Trophoblast cell (in vitro differentiated cells and primary cell): ENCODE measurements at regions not wholly inside any gene's neighbourhood (a gene's known extent, or its start where the extent isn't known, plus 50 kb on each side); places are given as distances from the start of the nearest gene placed in this dataset.

Experiments
- DNase-seq, 2 donors: peaks; one replicate each; pipeline ENCODE4 v3.0.0-alpha.2; 2016
- H2AFZ ChIP-seq: 2 replicates; pipeline ENCODE4 v1.6.1; 2013; ENCODE audit warnings: low read length, moderate library complexity, mild to moderate bottlenecking; ENCODE audit not compliant: insufficient read depth, poor library complexity
- H2AK5ac ChIP-seq: 2 replicates; pipeline ENCODE4 v1.6.1; 2013; ENCODE audit warnings: mild to moderate bottlenecking, low read length
- H2BK120ac ChIP-seq: 2 replicates; pipeline ENCODE4 v1.6.1; 2013; ENCODE audit warnings: low read length, mild to moderate bottlenecking, moderate library complexity; ENCODE audit not compliant: insufficient read depth, poor library complexity
- H2BK12ac ChIP-seq: 2 replicates; pipeline ENCODE4 v1.6.1; 2013; ENCODE audit warnings: mild to moderate bottlenecking, low read length, moderate library complexity
- H2BK5ac ChIP-seq: 2 replicates; pipeline ENCODE4 v1.6.1; 2013; ENCODE audit warnings: low read length, low read depth, moderate library complexity, mild to moderate bottlenecking; ENCODE audit not compliant: poor library complexity
- H3K14ac ChIP-seq: 2 replicates; pipeline ENCODE4 v1.6.1; 2013; ENCODE audit warnings: mild to moderate bottlenecking, low read length
- H3K18ac ChIP-seq: 2 replicates; pipeline ENCODE4 v1.6.1; 2013; ENCODE audit warnings: mild to moderate bottlenecking, low read length
- H3K23ac ChIP-seq: 2 replicates; pipeline ENCODE4 v1.6.1; 2013; ENCODE audit warnings: low read length
- H3K27ac ChIP-seq: 2 replicates; pipeline ENCODE4 v1.5.1; 2013; ENCODE audit warnings: low read depth, mild to moderate bottlenecking, inconsistent platforms, low read length, moderate library complexity
- H3K27me3 ChIP-seq: 2 replicates; pipeline ENCODE4 v1.6.1; 2013; ENCODE audit warnings: inconsistent platforms, mild to moderate bottlenecking, low read length, moderate library complexity; ENCODE audit not compliant: insufficient read depth
- H3K36me3 ChIP-seq, 2 experiments: 1 replicate in 1 of 2; 2 replicates in 1 of 2; pipeline ENCODE4 v1.6.1; 2013; ENCODE audit warnings: low read length in 2 of 2, mild to moderate bottlenecking in 2 of 2, moderate library complexity in 1 of 2; ENCODE audit not compliant: insufficient read depth in 2 of 2, control insufficient read depth in 1 of 2
- H3K4ac ChIP-seq: 2 replicates; pipeline ENCODE4 v1.6.1; 2013; ENCODE audit warnings: low read depth, mild to moderate bottlenecking, low read length, moderate library complexity
- H3K4me1 ChIP-seq, 2 experiments: 1 replicate in 1 of 2; 2 replicates in 1 of 2; pipeline ENCODE4 v1.6.1; 2013; ENCODE audit warnings: low read length in 2 of 2, mild to moderate bottlenecking in 2 of 2, moderate library complexity in 1 of 2; ENCODE audit not compliant: insufficient read depth in 2 of 2, control insufficient read depth in 1 of 2
- H3K4me2 ChIP-seq: 2 replicates; pipeline ENCODE4 v1.6.1; 2013; ENCODE audit warnings: inconsistent platforms, mild to moderate bottlenecking, low read length, moderate library complexity
- H3K4me3 ChIP-seq: 2 replicates; pipeline ENCODE4 v1.5.1; 2013; ENCODE audit warnings: mild to moderate bottlenecking, low read depth, low read length, inconsistent platforms
- H3K79me1 ChIP-seq: one replicate; pipeline ENCODE4 v1.6.1; 2013; ENCODE audit warnings: low read length
- H3K79me2 ChIP-seq: 2 replicates; pipeline ENCODE4 v1.6.1; 2013; ENCODE audit warnings: low read length, mild to moderate bottlenecking; ENCODE audit not compliant: control insufficient read depth, insufficient read depth, poor library complexity
- H3K9ac ChIP-seq: 2 replicates; pipeline ENCODE4 v1.6.1; 2013; ENCODE audit warnings: mild to moderate bottlenecking, low read length
- H3K9me3 ChIP-seq: 2 replicates; pipeline ENCODE4 v1.6.1; 2013; ENCODE audit warnings: low read depth, mild to moderate bottlenecking, control low read depth, inconsistent platforms, low read length; ENCODE audit not compliant: insufficient read depth
- H4K12ac ChIP-seq: 2 replicates; pipeline ENCODE4 v1.6.1; 2013; ENCODE audit warnings: low read depth, mild to moderate bottlenecking, low read length, moderate library complexity
- H4K8ac ChIP-seq: 2 replicates; pipeline ENCODE4 v1.6.1; 2013; ENCODE audit warnings: low read depth, mild to moderate bottlenecking, low read length, moderate library complexity
- H4K91ac ChIP-seq: one replicate; pipeline ENCODE4 v1.6.1; 2013; ENCODE audit warnings: low read depth, mild to moderate bottlenecking, low read length, moderate library complexity
- WGBS: extraction: QIAGEN DNeasy Blood & Tissue Kit; methylation state at CpG from one replicate; pipeline ENCODE4 v1.1.7; 2013; ENCODE audit warnings: missing lambda C conversion rate; ENCODE audit not compliant: insufficient read length, insufficient coverage; ENCODE audit errors: extremely low coverage; 5-methylcytosine and 5-hydroxymethylcytosine counted together

GRCh38 chr9:73231203-73231602, 79.5 kb downstream of the ANXA1 start:
- Histone ChIP-seq H3K14ac (no peak overlapping the region), H2AFZ (no peak overlapping the region), H3K9ac (no peak overlapping the region), H3K23ac (no peak overlapping the region), H4K91ac (no peak overlapping the region), H3K4me1 (no peaks in the 10 kb centered on the region), H3K4me3 (no peak overlapping the region), H4K8ac (no peak overlapping the region), H2BK120ac (no peak overlapping the region), H4K12ac (no peak overlapping the region), H3K9me3 (no peaks in the 10 kb centered on the region), H2BK12ac (no peak overlapping the region), H3K27me3 (no peaks in the 10 kb centered on the region), H3K36me3 (no peaks in the 10 kb centered on the region), H3K27ac (no peak overlapping the region), H3K4me2 (no peak overlapping the region), H2AK5ac (no peak overlapping the region), H3K4ac (no peak overlapping the region), H3K79me1 (no peaks in the 10 kb centered on the region), H3K18ac (no peak overlapping the region), H3K79me2 (no peaks in the 10 kb centered on the region), H2BK5ac (no peak overlapping the region)
- DNase-seq = no peak

- no peak overlapping the region for H3K14ac ChIP-seq
- H3K23ac ChIP-seq = no peak overlapping the region
- no peak for DNase-seq
- H3K4me2 ChIP-seq = no peak overlapping the region
- H2BK12ac ChIP-seq = no peak overlapping the region
- H4K91ac ChIP-seq = no peak overlapping the region
- no peaks in the 10 kb centered on the region for H3K4me1 ChIP-seq
- no peak overlapping the region for H3K9ac ChIP-seq
- no peak overlapping the region for H3K4me3 ChIP-seq
- H2BK5ac ChIP-seq = no peak overlapping the region
- no peak overlapping the region for H4K8ac ChIP-seq
- H3K27me3 ChIP-seq = no peaks in the 10 kb centered on the region
- no peak overlapping the region for H2AFZ ChIP-seq
- no peak overlapping the region for H3K27ac ChIP-seq
- no peak overlapping the region for H3K4ac ChIP-seq
- no peaks in the 10 kb centered on the region for H3K79me1 ChIP-seq
- WGBS = no CpG with 5 or more reads among the region's 6 CpGs
- no peaks in the 10 kb centered on the region for H3K79me2 ChIP-seq
- no peaks in the 10 kb centered on the region for H3K9me3 ChIP-seq
- no peak overlapping the region for H2AK5ac ChIP-seq
- no peak overlapping the region for H3K18ac ChIP-seq
- H4K12ac ChIP-seq = no peak overlapping the region
- H2BK120ac ChIP-seq = no peak overlapping the region
- no peaks in the 10 kb centered on the region for H3K36me3 ChIP-seq
Observed at GRCh38 chr9:73233359-73234007, 81.8 kb downstream of the ANXA1 start.

GRCh38 chr9:73234008-73234360, 82.3 kb downstream of the ANXA1 start:
- no CpG with 5 or more reads among the region's 1 CpG for WGBS
- Histone ChIP-seq H3K4me1 (no peaks in the 10 kb centered on the region), H3K27me3 (no peaks in the 10 kb centered on the region), H2BK120ac (no peak overlapping the region), H3K9ac (no peak overlapping the region), H3K4me2 (no peak overlapping the region), H3K9me3 (no peaks in the 10 kb centered on the region), H4K12ac (no peak overlapping the region), H3K4me3 (no peak overlapping the region), H3K14ac (no peak overlapping the region), H3K4ac (no peak overlapping the region), H3K79me1 (no peaks in the 10 kb centered on the region), H4K8ac (no peak overlapping the region), H4K91ac (no peak overlapping the region), H2BK5ac (no peak overlapping the region), H3K18ac (no peak overlapping the region), H3K27ac (no peak overlapping the region), H3K23ac (no peak overlapping the region), H3K36me3 (no peaks in the 10 kb centered on the region), H2AFZ (no peak overlapping the region), H2BK12ac (no peak overlapping the region), H2AK5ac (no peak overlapping the region), H3K79me2 (no peaks in the 10 kb centered on the region)
- DNase-seq = no peak

GRCh38 chr9:73237140-73237539, 85.5 kb downstream of the ANXA1 start:
- Histone ChIP-seq H3K4me3 (no peak overlapping the region), H3K9ac (no peak overlapping the region), H3K27me3 (no peaks in the 10 kb centered on the region), H3K9me3 (no peaks in the 10 kb centered on the region), H3K4me1 (no peaks in the 10 kb centered on the region), H3K23ac (no peak overlapping the region), H2BK120ac (no peak overlapping the region), H3K27ac (no peak overlapping the region), H3K4ac (no peak overlapping the region), H2BK5ac (no peak overlapping the region), H3K4me2 (no peak overlapping the region), H4K8ac (no peak overlapping the region), H3K36me3 (no peaks in the 10 kb centered on the region), H2BK12ac (no peak overlapping the region), H3K79me1 (no peaks in the 10 kb centered on the region), H4K12ac (no peak overlapping the region), H3K14ac (no peak overlapping the region), H3K79me2 (no peaks in the 10 kb centered on the region), H2AK5ac (no peak overlapping the region), H2AFZ (no peak overlapping the region), H4K91ac (no peak overlapping the region), H3K18ac (no peak overlapping the region)
- WGBS = no CpG with 5 or more reads among the region's 1 CpG
- no peak for DNase-seq
